Nephron progenitor cell (in vitro differentiated cells): ENCODE measurements at regions not wholly inside any gene's neighbourhood (a gene's known extent, or its start where the extent isn't known, plus 50 kb on each side); places are given as distances from the start of the nearest gene placed in this dataset.

ENCODE experiments used
- DNase-seq: peaks from one replicate; pipeline ENCODE4 v3.0.0; 2021
- H3K27ac Mint-ChIP-seq: 2 replicates; pipeline ENCODE4 v1.8.0; 2021; ENCODE audit warnings: mild to moderate bottlenecking, moderate library complexity, mixed read lengths
- H3K27me3 Mint-ChIP-seq: 2 replicates; pipeline ENCODE4 v1.8.0; 2021; ENCODE audit warnings: mild to moderate bottlenecking, low read depth, mixed read lengths; ENCODE audit not compliant: poor library complexity
- H3K36me3 Mint-ChIP-seq: 2 replicates; pipeline ENCODE4 v1.8.0; 2021; ENCODE audit warnings: low read depth, mixed read lengths
- H3K4me1 Mint-ChIP-seq: 2 replicates; pipeline ENCODE4 v1.8.0; 2021; ENCODE audit warnings: mixed read lengths
- H3K4me3 Mint-ChIP-seq: 2 replicates; pipeline ENCODE4 v1.8.0; 2021; ENCODE audit warnings: mild to moderate bottlenecking, moderate library complexity, mixed read lengths
- H3K9me3 Mint-ChIP-seq: 2 replicates; pipeline ENCODE4 v1.8.0; 2021; ENCODE audit warnings: mild to moderate bottlenecking, moderate library complexity, mixed read lengths
- CTCF ChIP-seq: fragments of 200-600 bp; sonication (generic); IDR thresholded peaks from 2 replicates; pipeline ENCODE4 v1.5.0; 2021; ENCODE audit warnings: antibody characterized with exemption

DNA sequence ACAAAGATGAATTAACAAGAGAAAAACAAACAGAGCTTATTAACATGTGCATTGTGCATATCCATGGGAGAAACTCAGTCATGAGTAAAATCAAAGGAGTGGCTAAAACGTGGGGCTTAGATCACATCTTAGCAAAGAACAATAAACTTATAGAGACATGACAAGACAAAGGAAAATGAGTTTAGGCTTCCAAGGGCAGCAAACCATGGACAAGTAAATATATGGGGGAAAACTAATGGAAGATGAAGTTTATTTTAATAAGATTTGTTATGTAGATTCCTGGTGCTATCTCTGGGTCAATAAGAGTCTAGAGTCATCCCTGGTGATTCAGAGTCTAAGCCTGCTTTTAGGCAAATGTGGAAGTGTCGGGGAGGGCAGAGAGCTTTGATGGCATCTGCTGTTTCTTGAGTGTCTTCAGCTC, 87.2 kb upstream of the PLPP4 start:
- H3K27me3 Mint-ChIP-seq = peaks cover 35% of the 10 kb centered on the region
- TF ChIP-seq CTCF = no peak
- peaks cover 8% of the 10 kb centered on the region for H3K9me3 Mint-ChIP-seq
- no peak for DNase-seq
- H3K4me1 Mint-ChIP-seq = no peaks in the 10 kb centered on the region
- no peak overlapping the region for H3K27ac Mint-ChIP-seq
- H3K4me3 Mint-ChIP-seq = no peak overlapping the region
- no peaks in the 10 kb centered on the region for H3K36me3 Mint-ChIP-seq

DNA sequence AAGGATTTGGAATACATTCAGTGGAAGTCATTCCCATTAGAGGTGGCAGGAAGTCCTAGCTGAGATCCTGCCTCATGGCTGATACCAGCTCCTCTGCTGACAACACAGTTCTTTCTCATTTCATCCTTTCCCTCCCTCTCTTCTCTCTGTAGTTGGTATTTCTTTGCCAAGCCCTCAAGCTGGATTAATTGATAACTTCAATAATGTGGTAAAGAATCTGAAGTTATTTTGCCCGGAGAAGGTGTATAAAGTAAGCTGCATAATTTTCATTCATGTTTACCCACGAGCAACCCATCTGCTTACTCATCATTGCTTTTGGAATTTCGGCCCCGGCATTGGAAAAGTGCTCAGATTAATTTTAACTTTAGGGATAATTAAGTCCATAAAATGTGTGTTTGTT, 85.2 kb upstream of the PLPP4 start:
- Mint-ChIP-seq H3K27me3 (peaks cover 24% of the 10 kb centered on the region), H3K4me1 (no peaks in the 10 kb centered on the region), H3K4me3 (no peak overlapping the region), H3K27ac (no peak overlapping the region), H3K9me3 (peaks cover 8% of the 10 kb centered on the region), H3K36me3 (no peaks in the 10 kb centered on the region)
- no peak for TF ChIP-seq CTCF
- no peak for DNase-seq

- no peaks in the 10 kb centered on the region for H3K4me1 Mint-ChIP-seq
- no peaks in the 10 kb centered on the region for H3K36me3 Mint-ChIP-seq
- no peak overlapping the region for H3K4me3 Mint-ChIP-seq
- H3K9me3 Mint-ChIP-seq = peaks cover 8% of the 10 kb centered on the region
- TF ChIP-seq CTCF = no peak
- DNase-seq = no peak
- H3K27ac Mint-ChIP-seq = no peak overlapping the region
- peaks cover 27% of the 10 kb centered on the region for H3K27me3 Mint-ChIP-seq
These were observed 84.1 kb upstream of the PLPP4 start for GRCh38 chr10:120372917-120373316.

GRCh38 chr10:120375666-120376065, 81.4 kb upstream of the PLPP4 start:
- Mint-ChIP-seq H3K4me3 (no peak overlapping the region), H3K9me3 (peaks cover 8% of the 10 kb centered on the region), H3K27me3 (peaks cover 21% of the 10 kb centered on the region), H3K4me1 (no peaks in the 10 kb centered on the region), H3K36me3 (no peaks in the 10 kb centered on the region), H3K27ac (no peak overlapping the region)
- no peak for DNase-seq
- TF ChIP-seq CTCF = no peak

DNA sequence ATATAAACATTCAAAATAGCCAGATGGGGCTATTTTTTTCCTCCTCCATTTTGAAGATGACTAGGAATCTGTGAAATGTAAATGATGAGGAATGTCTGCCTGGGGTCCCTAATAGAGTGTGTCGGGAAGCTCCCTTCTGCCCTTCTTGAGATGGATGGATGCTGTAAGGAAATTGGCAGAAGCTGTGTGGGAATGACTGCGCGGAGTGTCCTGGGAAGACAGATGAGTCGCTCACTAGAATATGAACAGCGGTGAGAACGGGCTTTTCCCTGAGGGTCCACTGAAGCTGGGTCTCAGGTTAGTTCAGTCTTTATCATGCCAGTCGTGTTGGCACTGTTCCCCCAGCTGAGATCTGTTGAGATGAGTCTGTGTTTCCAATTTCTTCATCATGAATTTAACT, 75.1 kb upstream of the PLPP4 start:
- H3K4me3 Mint-ChIP-seq = no peak overlapping the region
- peaks cover 10% of the 10 kb centered on the region for H3K9me3 Mint-ChIP-seq
- peaks cover 32% of the 10 kb centered on the region for H3K27me3 Mint-ChIP-seq
- H3K4me1 Mint-ChIP-seq = peaks cover 12% of the 10 kb centered on the region
- no peaks in the 10 kb centered on the region for H3K36me3 Mint-ChIP-seq
- no peak for DNase-seq
- TF ChIP-seq CTCF = no peak
- no peak overlapping the region for H3K27ac Mint-ChIP-seq

GRCh38 chr10:120382360-120382759, 74.7 kb upstream of the PLPP4 start:
- peaks cover 12% of the 10 kb centered on the region for H3K4me1 Mint-ChIP-seq

More at GRCh38 chr10:120382360-120382759, 74.7 kb upstream of the PLPP4 start:
- TF ChIP-seq CTCF = no peak
- Mint-ChIP-seq H3K27me3 (peaks cover 34% of the 10 kb centered on the region), H3K9me3 (peaks cover 10% of the 10 kb centered on the region), H3K36me3 (no peaks in the 10 kb centered on the region), H3K4me3 (no peak overlapping the region), H3K27ac (no peak overlapping the region)
- DNase-seq = no peak
